GM12878 (cell line): ENCODE measurements at regions not wholly inside any gene's neighbourhood (a gene's known extent, or its start where the extent isn't known, plus 50 kb on each side); places are given as distances from the start of the nearest gene placed in this dataset.

Experiments
- ATAC-seq: fragments of 200-7000 bp; cut with Tn5 transposase; 3 replicates; pipeline ENCODE4 v1.9.1; 2020; ENCODE audit warnings: mild to moderate bottlenecking, moderate library complexity
- BruUV-seq: library from RNA; stranded (reverse); fragments of 400-500 nt; replicated peaks from 2 replicates; lab custom pipeline; 2021; lab: Mats Ljungman, UMichigan
- CTCF ChIA-PET: fragments of 300-600 bp; sonication (Branson Sonifier 250); formaldehyde crosslinking; extraction: SDS; loops from one replicate; lab custom pipeline; 2021; ENCODE audit warnings: inconsistent platforms; lab: Yijun Ruan, JAX
- POLR2A ChIA-PET: fragments of 350-600 bp; formaldehyde crosslinking; extraction: SDS; loops from one replicate; lab custom pipeline; 2021; ENCODE audit warnings: inconsistent platforms; lab: Charles Lee
- RAD21 ChIA-PET: fragments of 300-600 bp; sonication (Branson Sonifier 250); formaldehyde crosslinking; loops from one replicate; lab custom pipeline; 2023; ENCODE audit warnings: antibody characterized with exemption; ENCODE audit not compliant: unreplicated experiment; lab: Charles Lee
- SMC1A ChIA-PET: fragments of 300-600 bp; sonication (Branson Sonifier 250); formaldehyde crosslinking; loops from one replicate; lab custom pipeline; 2023; ENCODE audit not compliant: unreplicated experiment, uncharacterized antibody; lab: Charles Lee
- DNase-seq: peaks from one replicate; pipeline ENCODE4 v3.0.0-alpha.2; 2011; ENCODE audit warnings: low read depth, low spot score
- FAIRE-seq: peaks from 3 replicates; lab custom pipeline; 2011; peaks lifted over from hg19 to GRCh38; lab: Jason Lieb, UNC
- H2AFZ ChIP-seq: 2 replicates; pipeline ENCODE4 v1.6.0; 2011; ENCODE audit warnings: low read depth, low read length, control low read depth; ENCODE audit not compliant: control insufficient read depth
- H3K27ac ChIP-seq: 2 replicates; pipeline ENCODE4 v1.5.1; 2011; ENCODE audit warnings: control low read depth; ENCODE audit not compliant: control insufficient read depth, insufficient read depth
- H3K27me3 ChIP-seq, 2 experiments: replicated peaks in 1 of 2; 2 replicates each; pipeline versions ENCODE4 v1.6.0 to v1.6.1; 2011; ENCODE audit warnings: low read length in 1 of 2; ENCODE audit not compliant: control insufficient read depth in 2 of 2, insufficient read depth in 2 of 2
- H3K36me3 ChIP-seq, 2 experiments: 2 replicates each; pipeline ENCODE4 v1.5.1; 2011; ENCODE audit warnings: low read length in 1 of 2; ENCODE audit not compliant: control insufficient read depth in 2 of 2, insufficient read depth in 2 of 2
- H3K4me1 ChIP-seq: 2 replicates; pipeline ENCODE4 v1.6.1; 2011; ENCODE audit warnings: mild to moderate bottlenecking, low read length, moderate library complexity, mixed read lengths; ENCODE audit not compliant: control insufficient read depth, insufficient read depth
- H3K4me2 ChIP-seq: 2 replicates; pipeline ENCODE4 v1.6.0; 2011; ENCODE audit warnings: control low read depth; ENCODE audit not compliant: control insufficient read depth, insufficient read depth
- H3K4me3 ChIP-seq: fragments of 200-600 bp; sonication (generic); 2 replicates; pipeline ENCODE4 v1.5.1; 2016
- H3K79me2 ChIP-seq: 2 replicates; pipeline ENCODE4 v1.6.0; 2011; ENCODE audit warnings: low read length; ENCODE audit not compliant: control insufficient read depth, insufficient read depth
- H3K9ac ChIP-seq: 2 replicates; pipeline ENCODE4 v1.8.0; 2011; ENCODE audit warnings: low read length, control low read depth, mixed read lengths; ENCODE audit not compliant: control insufficient read depth, insufficient read depth
- H3K9me3 ChIP-seq: replicated peaks from 3 replicates; pipeline ENCODE4 v1.5.1; 2011; ENCODE audit warnings: mild to moderate bottlenecking, low read length; ENCODE audit not compliant: control insufficient read depth, insufficient read depth
- H4K20me1 ChIP-seq: 2 replicates; pipeline ENCODE4 v1.6.0; 2011; ENCODE audit not compliant: control insufficient read depth, insufficient read depth
- ATF7 ChIP-seq: fragments of 450-650 bp; IDR thresholded peaks from 2 replicates; pipeline ENCODE4 v1.6.1; 2016; ENCODE audit warnings: low read depth, mild to moderate bottlenecking
- CHD2 ChIP-seq: IDR thresholded peaks from 2 replicates; pipeline ENCODE4 v1.6.1; 2011; ENCODE audit warnings: low read depth, low read length, improper control_type of control experiment, borderline replicate concordance
- HDAC6 ChIP-seq: fragments of 200-600 bp; sonication (generic); IDR thresholded peaks from one replicate; pipeline ENCODE4 v1.8.0; 2017; ENCODE audit warnings: antibody characterized with exemption; ENCODE audit not compliant: unreplicated experiment
- IKZF1 ChIP-seq: fragments of 450-650 bp; conservative IDR thresholded peaks from 2 replicates; pipeline ENCODE4 v1.6.1; 2017; ENCODE audit warnings: antibody characterized with exemption, mild to moderate bottlenecking
- IRF4 ChIP-seq: IDR thresholded peaks from 2 replicates; pipeline ENCODE4 v1.6.1; 2011; ENCODE audit warnings: low read depth, low read length
- MYB ChIP-seq: fragments of 150-350 bp; IDR thresholded peaks from 2 replicates; pipeline ENCODE4 v1.6.1; 2014; ENCODE audit warnings: mild to moderate bottlenecking, low read depth, low read length, borderline replicate concordance
- NR2F1 ChIP-seq: fragments of 450-650 bp; conservative IDR thresholded peaks from 2 replicates; pipeline ENCODE4 v1.6.1; 2017; ENCODE audit warnings: mild to moderate bottlenecking
- PAX5 ChIP-seq: IDR thresholded peaks from 2 replicates; pipeline ENCODE4 v1.6.1; 2011; ENCODE audit warnings: low read depth, low read length, borderline replicate concordance
- PML ChIP-seq: IDR thresholded peaks from 2 replicates; pipeline ENCODE4 v1.6.1; 2012; ENCODE audit warnings: low read length, inconsistent platforms
- POLR2AphosphoS2 ChIP-seq: IDR thresholded peaks from 2 replicates; pipeline ENCODE4 v1.6.1; 2011; ENCODE audit warnings: low read depth, mild to moderate bottlenecking, low read length, improper control_type of control experiment, moderate library complexity
- POU2F2 ChIP-seq: IDR thresholded peaks from 3 replicates; pipeline ENCODE4 v1.6.1; 2011; ENCODE audit warnings: low read depth, mild to moderate bottlenecking, low read length, borderline replicate concordance
- WGBS: methylation state at CpG from one replicate; pipeline ENCODE4 v1.1.6; 2016; ENCODE audit warnings: low lambda C conversion rate; ENCODE audit not compliant: insufficient replicate concordance, insufficient coverage; ENCODE audit errors: missing lambda C conversion rate; 5-methylcytosine and 5-hydroxymethylcytosine counted together
- in situ Hi-C: fragments of 300-500 bp; cut with MboI; formaldehyde crosslinking; loops from 9 replicates; pipeline ENCODE4 v1.14.3; 2018; ENCODE audit warnings: mixed read lengths
- intact Hi-C: fragments of 100-400 bp; cut with micrococcal nuclease; formaldehyde crosslinking; loops from one replicate; pipeline ENCODE4 v1.14.2; 2022; ENCODE audit not compliant: unreplicated experiment
- TF ChIP-seq, protein P1 (sequence below): fragments of 450-650 bp; IDR thresholded peaks from 2 replicates; pipeline ENCODE4 v1.6.1; 2017; ENCODE audit warnings: borderline replicate concordance
- TF ChIP-seq, protein P2 (sequence below): IDR thresholded peaks from 2 replicates; pipeline ENCODE4 v1.6.1; 2012; ENCODE audit warnings: low read depth, low read length, improper control_type of control experiment
- TF ChIP-seq, protein P3 (sequence below): fragments of 450-650 bp; IDR thresholded peaks from 2 replicates; pipeline ENCODE4 v1.6.1; 2017; ENCODE audit warnings: mild to moderate bottlenecking

DNA sequence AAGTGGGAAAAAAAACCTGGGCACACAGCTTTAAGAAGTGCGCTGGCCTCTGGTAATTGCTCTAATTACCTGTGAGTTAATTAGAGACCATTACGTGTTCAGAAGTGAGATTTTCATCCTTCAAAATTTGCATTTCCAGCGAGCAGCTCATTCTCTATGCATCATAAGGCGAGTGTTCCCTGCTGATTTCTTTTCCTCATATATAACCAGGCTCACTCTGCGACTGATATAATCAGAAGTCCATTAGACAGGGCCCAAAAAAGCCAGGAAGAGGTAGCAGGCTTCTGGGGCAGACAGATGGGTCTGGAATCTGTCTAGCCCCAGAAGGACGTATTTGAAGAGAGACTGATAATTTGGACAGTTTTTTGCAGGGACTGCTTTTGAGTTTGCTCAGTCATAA is 158.7 kb downstream of the MTHFS start:
- FAIRE-seq, result no peak
- no peak for ATAC-seq
- Histone ChIP-seq H3K4me2 (no peak overlapping the region), H3K27me3 (no peaks in the 10 kb centered on the region), H3K27ac (no peak overlapping the region), H4K20me1 (no peaks in the 10 kb centered on the region), H3K4me1 (no peaks in the 10 kb centered on the region), H3K79me2 (no peaks in the 10 kb centered on the region), H3K9me3 (no peaks in the 10 kb centered on the region), H3K9ac (no peak overlapping the region), H3K36me3 (no peaks in the 10 kb centered on the region), H2AFZ (no peak overlapping the region), H3K4me3 (no peak overlapping the region)
- TF ChIP-seq POU2F2 (no peak), MYB (no peak), HDAC6 (no peak), PML (no peak), IRF4 (no peak), PAX5 (no peak)
- TF ChIP-seq, protein P1, sequence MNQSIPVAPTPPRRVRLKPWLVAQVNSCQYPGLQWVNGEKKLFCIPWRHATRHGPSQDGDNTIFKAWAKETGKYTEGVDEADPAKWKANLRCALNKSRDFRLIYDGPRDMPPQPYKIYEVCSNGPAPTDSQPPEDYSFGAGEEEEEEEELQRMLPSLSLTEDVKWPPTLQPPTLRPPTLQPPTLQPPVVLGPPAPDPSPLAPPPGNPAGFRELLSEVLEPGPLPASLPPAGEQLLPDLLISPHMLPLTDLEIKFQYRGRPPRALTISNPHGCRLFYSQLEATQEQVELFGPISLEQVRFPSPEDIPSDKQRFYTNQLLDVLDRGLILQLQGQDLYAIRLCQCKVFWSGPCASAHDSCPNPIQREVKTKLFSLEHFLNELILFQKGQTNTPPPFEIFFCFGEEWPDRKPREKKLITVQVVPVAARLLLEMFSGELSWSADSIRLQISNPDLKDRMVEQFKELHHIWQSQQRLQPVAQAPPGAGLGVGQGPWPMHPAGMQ, result no peak
- ChIA-PET RAD21 (no interaction called here), POLR2A (no interaction called here), SMC1A (no interaction called here), CTCF (interaction anchor here (0.7 kb wide), 1 partner anchor 140 kb away, joined by 3 read pairs; no protein-coding TSS in a partner anchor)
- BruUV-seq, result no TSS peak
- 3% methylated on average over 6 of the region's 6 CpGs for WGBS
- intact Hi-C loops (no loop called here), in situ Hi-C loops (no loop called here)
- DNase-seq, result no peak

DNA sequence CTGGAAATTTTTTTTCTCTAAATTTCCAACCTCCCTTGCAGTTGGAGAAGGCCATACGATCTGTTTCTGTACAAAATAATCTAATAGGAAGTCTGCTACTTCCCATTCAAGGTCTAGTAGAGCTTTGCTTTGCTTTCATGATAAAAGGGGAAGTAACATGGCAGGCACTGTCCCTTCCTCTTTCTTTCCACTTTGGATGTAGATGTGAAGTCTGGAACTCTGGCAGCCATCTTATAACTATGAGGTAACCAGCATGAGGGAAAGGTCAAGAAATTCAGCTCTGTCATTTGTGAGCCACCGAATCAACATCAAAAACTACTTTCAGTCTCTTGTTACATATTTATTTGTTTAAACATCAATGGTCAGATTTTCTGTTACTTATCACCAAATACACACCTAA is 156.3 kb downstream of the MTHFS start:
- Histone ChIP-seq H3K27me3 (no peaks in the 10 kb centered on the region), H3K36me3 (no peaks in the 10 kb centered on the region), H4K20me1 (no peaks in the 10 kb centered on the region), H3K9me3 (no peaks in the 10 kb centered on the region), H2AFZ (no peak overlapping the region), H3K79me2 (no peaks in the 10 kb centered on the region), H3K4me1 (no peaks in the 10 kb centered on the region), H3K27ac (no peak overlapping the region), H3K9ac (no peak overlapping the region), H3K4me2 (no peak overlapping the region), H3K4me3 (no peak overlapping the region)
- ChIA-PET POLR2A (no interaction called here), SMC1A (no interaction called here), RAD21 (no interaction called here), CTCF (interaction anchor here (0.6 kb wide), 1 partner anchor 54 kb away, joined by 3 read pairs; no protein-coding TSS in a partner anchor)
- DNase-seq (no peak), ATAC-seq (no peak), FAIRE-seq (no peak)
- TF ChIP-seq PML (no peak), NR2F1 (no peak), ATF7 (no peak), CHD2 (no peak), POU2F2 (no peak), POLR2AphosphoS2 (no peak), IKZF1 (no peak)
- TF ChIP-seq, protein P2, sequence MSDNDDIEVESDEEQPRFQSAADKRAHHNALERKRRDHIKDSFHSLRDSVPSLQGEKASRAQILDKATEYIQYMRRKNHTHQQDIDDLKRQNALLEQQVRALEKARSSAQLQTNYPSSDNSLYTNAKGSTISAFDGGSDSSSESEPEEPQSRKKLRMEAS, result no peak
- TF ChIP-seq, protein P3, sequence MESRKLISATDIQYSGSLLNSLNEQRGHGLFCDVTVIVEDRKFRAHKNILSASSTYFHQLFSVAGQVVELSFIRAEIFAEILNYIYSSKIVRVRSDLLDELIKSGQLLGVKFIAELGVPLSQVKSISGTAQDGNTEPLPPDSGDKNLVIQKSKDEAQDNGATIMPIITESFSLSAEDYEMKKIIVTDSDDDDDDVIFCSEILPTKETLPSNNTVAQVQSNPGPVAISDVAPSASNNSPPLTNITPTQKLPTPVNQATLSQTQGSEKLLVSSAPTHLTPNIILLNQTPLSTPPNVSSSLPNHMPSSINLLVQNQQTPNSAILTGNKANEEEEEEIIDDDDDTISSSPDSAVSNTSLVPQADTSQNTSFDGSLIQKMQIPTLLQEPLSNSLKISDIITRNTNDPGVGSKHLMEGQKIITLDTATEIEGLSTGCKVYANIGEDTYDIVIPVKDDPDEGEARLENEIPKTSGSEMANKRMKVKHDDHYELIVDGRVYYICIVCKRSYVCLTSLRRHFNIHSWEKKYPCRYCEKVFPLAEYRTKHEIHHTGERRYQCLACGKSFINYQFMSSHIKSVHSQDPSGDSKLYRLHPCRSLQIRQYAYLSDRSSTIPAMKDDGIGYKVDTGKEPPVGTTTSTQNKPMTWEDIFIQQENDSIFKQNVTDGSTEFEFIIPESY, result no peak
- in situ Hi-C loops (no loop called here), intact Hi-C loops (no loop called here)
- WGBS, result 33% methylated on average over 2 of the region's 2 CpGs
- no TSS peak for BruUV-seq
